A549 (cell line): ENCODE measurements at regions not wholly inside any gene's neighbourhood (a gene's known extent, or its start where the extent isn't known, plus 50 kb on each side); places are given as distances from the start of the nearest gene placed in this dataset.

Experiments
- ATAC-seq, 2 experiments: fragments of 200-7000 bp in 1 of 2; fragments of >200 bp in 1 of 2; cut with Nextera tagmentation in 1 of 2; cut with Tn5 transposase in 1 of 2; 3 replicates each; pipeline versions ENCODE4 v1.8.0 to v1.9.1; 2018 to 2020; ENCODE audit warnings: mild to moderate bottlenecking in 1 of 2, moderate library complexity in 1 of 2
- CTCF ChIA-PET: fragments of 300-600 bp; sonication (Branson Sonifier 250); formaldehyde crosslinking; extraction: SDS; loops from one replicate; lab custom pipeline; 2021; ENCODE audit warnings: antibody characterized with exemption, inconsistent platforms; lab: Yijun Ruan, JAX
- POLR2A ChIA-PET: fragments of 350-600 bp; formaldehyde crosslinking; extraction: SDS; loops from one replicate; lab custom pipeline; 2021; ENCODE audit warnings: antibody characterized with exemption, inconsistent platforms; lab: Yijun Ruan, JAX
- DNase-seq, 2 experiments: peaks; one replicate each; pipeline versions ENCODE4 v3.0.0 to v3.0.0-alpha.2; 2011 to 2016; ENCODE audit warnings: low read depth in 1 of 2, low spot score in 1 of 2
- FAIRE-seq: peaks from 2 replicates; lab custom pipeline; 2011; peaks lifted over from hg19 to GRCh38; lab: Jason Lieb, UNC
- H3K27ac ChIP-seq, 2 experiments: fragments of >200 bp; sonication (Bioruptor Twin); formaldehyde crosslinking; 3 replicates each; pipeline ENCODE4 v1.5.1; 2016 to 2017
- H3K4me1 ChIP-seq: fragments of >200 bp; sonication (Bioruptor Twin); formaldehyde crosslinking; 3 replicates; pipeline ENCODE4 v1.6.1; 2016
- H3K4me2 ChIP-seq: fragments of >200 bp; sonication (Bioruptor Twin); formaldehyde crosslinking; 3 replicates; pipeline ENCODE4 v1.6.1; 2016
- H3K4me3 ChIP-seq: fragments of >200 bp; sonication (Bioruptor Twin); formaldehyde crosslinking; 3 replicates; pipeline ENCODE4 v1.5.1; 2016
- H3K9me3 ChIP-seq: fragments of >200 bp; sonication (Bioruptor Twin); formaldehyde crosslinking; 3 replicates; pipeline ENCODE4 v1.6.1; 2016
- ATOH8 ChIP-seq: fragments of 250-450 bp; sonication (Bioruptor Pico); IDR thresholded peaks from 2 replicates; pipeline ENCODE4 v1.5.0; 2020; ENCODE audit warnings: low read depth, mild to moderate bottlenecking, moderate library complexity
- CTCF ChIP-seq: fragments of >200 bp; sonication (Bioruptor Twin); formaldehyde crosslinking; IDR thresholded peaks from 3 replicates; pipeline ENCODE4 v1.5.1; 2016
- EP300 ChIP-seq, 2 experiments: fragments of >200 bp; sonication (Bioruptor Twin); formaldehyde crosslinking; IDR thresholded peaks; 2 replicates in 1 of 2; 3 replicates in 1 of 2; pipeline ENCODE4 v1.6.1; 2016 to 2017
- ESRRA ChIP-seq: fragments of 150-350 bp; IDR thresholded peaks from 2 replicates; pipeline ENCODE4 v1.6.1; 2014; ENCODE audit warnings: mild to moderate bottlenecking, low read length, borderline replicate concordance
- FOSB ChIP-seq: fragments of 250-450 bp; sonication (Bioruptor Pico); IDR thresholded peaks from 2 replicates; pipeline ENCODE4 v1.5.0; 2020; ENCODE audit warnings: mild to moderate bottlenecking, moderate library complexity
- FOSL2 ChIP-seq, 2 experiments: fragments of 450-650 bp in 1 of 2; fragments of >200 bp in 1 of 2; sonication (Bioruptor Twin) in 1 of 2; formaldehyde crosslinking; IDR thresholded peaks; 2 replicates each; pipeline versions ENCODE4 v1.5.0 to v1.6.1; 2016 to 2020; ENCODE audit warnings: mild to moderate bottlenecking in 1 of 2, moderate library complexity in 1 of 2
- GATA3 ChIP-seq: IDR thresholded peaks from 2 replicates; pipeline ENCODE4 v1.6.1; 2012; ENCODE audit warnings: borderline replicate concordance
- HES2 ChIP-seq: fragments of >200 bp; sonication (Bioruptor Twin); formaldehyde crosslinking; IDR thresholded peaks from 2 replicates; pipeline ENCODE4 v1.6.1; 2016
- HEYL ChIP-seq: fragments of 250-450 bp; sonication (Bioruptor Pico); IDR thresholded peaks from 2 replicates; pipeline ENCODE4 v1.8.0; 2021; ENCODE audit warnings: mild to moderate bottlenecking, moderate library complexity
- HOXA7 ChIP-seq: fragments of 250-450 bp; sonication (Bioruptor Pico); IDR thresholded peaks from 2 replicates; pipeline ENCODE4 v1.5.0; 2020; ENCODE audit warnings: mild to moderate bottlenecking, moderate library complexity
- HOXB5 ChIP-seq: fragments of 250-450 bp; sonication (Bioruptor Pico); IDR thresholded peaks from 2 replicates; pipeline ENCODE4 v1.5.0; 2020; ENCODE audit warnings: mild to moderate bottlenecking, moderate library complexity
- JUNB ChIP-seq: fragments of >200 bp; sonication (Bioruptor Twin); formaldehyde crosslinking; IDR thresholded peaks from 2 replicates; pipeline ENCODE4 v1.6.1; 2016
- KDM1A ChIP-seq: fragments of 200-600 bp; sonication (generic); IDR thresholded peaks from 2 replicates; pipeline ENCODE4 v1.6.1; 2016; ENCODE audit warnings: low read depth, mild to moderate bottlenecking
- KDM5A ChIP-seq: fragments of 200-600 bp; sonication (generic); IDR thresholded peaks from 2 replicates; pipeline ENCODE4 v1.6.1; 2016; ENCODE audit warnings: antibody characterized with exemption, mild to moderate bottlenecking
- MYC ChIP-seq: IDR thresholded peaks from 2 replicates; pipeline ENCODE4 v1.6.1; 2012; ENCODE audit warnings: mild to moderate bottlenecking, inconsistent platforms, low read length, improper control_type of control experiment, borderline replicate concordance
- NFE2L2 ChIP-seq: fragments of 150-350 bp; conservative IDR thresholded peaks from 2 replicates; pipeline ENCODE4 v1.6.1; 2014; ENCODE audit warnings: low read length
- NPAS2 ChIP-seq: fragments of 250-450 bp; sonication (Bioruptor Pico); IDR thresholded peaks from 2 replicates; pipeline ENCODE4 v1.8.0; 2022; ENCODE audit warnings: mild to moderate bottlenecking, moderate library complexity, borderline replicate concordance
- NR3C1 ChIP-seq: fragments of >200 bp; sonication (Bioruptor Twin); formaldehyde crosslinking; IDR thresholded peaks from 3 replicates; pipeline ENCODE4 v1.6.1; 2017
- PHF8 ChIP-seq: fragments of 200-600 bp; sonication (generic); IDR thresholded peaks from 2 replicates; pipeline ENCODE4 v1.6.1; 2016; ENCODE audit warnings: low read depth, mild to moderate bottlenecking, antibody characterized with exemption, moderate library complexity, borderline replicate concordance
- POLR2A ChIP-seq: IDR thresholded peaks from 2 replicates; pipeline ENCODE4 v1.6.1; 2012; ENCODE audit warnings: mild to moderate bottlenecking, low read length
- RAD21 ChIP-seq, 2 experiments: fragments of >200 bp in 1 of 2; sonication (Bioruptor Twin) in 1 of 2; formaldehyde crosslinking in 1 of 2; IDR thresholded peaks in 1 of 2; conservative IDR thresholded peaks in 1 of 2; 2 replicates in 1 of 2; 3 replicates in 1 of 2; pipeline ENCODE4 v1.6.1; 2012 to 2018; ENCODE audit warnings: inconsistent platforms in 1 of 2
- RARB ChIP-seq: fragments of 250-450 bp; sonication (Bioruptor Pico); IDR thresholded peaks from 2 replicates; pipeline ENCODE4 v1.8.0; 2021; ENCODE audit warnings: mild to moderate bottlenecking, moderate library complexity
- RNF2 ChIP-seq: fragments of 200-600 bp; sonication (generic); IDR thresholded peaks from 2 replicates; pipeline ENCODE4 v1.6.1; 2016; ENCODE audit warnings: low read depth, mild to moderate bottlenecking, antibody characterized with exemption, moderate library complexity, borderline replicate concordance
- SMC3 ChIP-seq: fragments of >200 bp; sonication (Bioruptor Twin); formaldehyde crosslinking; IDR thresholded peaks from 3 replicates; pipeline ENCODE4 v1.6.1; 2018; ENCODE audit warnings: inconsistent platforms
- SREBF2 ChIP-seq: fragments of 450-650 bp; IDR thresholded peaks from 2 replicates; pipeline ENCODE4 v1.6.1; 2014; ENCODE audit warnings: mild to moderate bottlenecking, moderate library complexity
- TP53 ChIP-seq: fragments of 250-450 bp; sonication (Bioruptor Pico); IDR thresholded peaks from 2 replicates; pipeline ENCODE4 v1.5.0; 2021; ENCODE audit warnings: mild to moderate bottlenecking, moderate library complexity
- ZC3H11A ChIP-seq: fragments of 450-650 bp; IDR thresholded peaks from 2 replicates; pipeline ENCODE4 v1.6.1; 2014; ENCODE audit warnings: antibody characterized with exemption, mild to moderate bottlenecking
- ZFP36 ChIP-seq: fragments of 450-650 bp; IDR thresholded peaks from 2 replicates; pipeline ENCODE4 v1.6.1; 2014; ENCODE audit warnings: borderline replicate concordance; ENCODE audit not compliant: partially characterized antibody
- ZSCAN20 ChIP-seq: fragments of 250-450 bp; sonication (Bioruptor Pico); IDR thresholded peaks from 2 replicates; pipeline ENCODE4 v1.8.0; 2022; ENCODE audit warnings: mild to moderate bottlenecking, moderate library complexity
- WGBS: methylation state at CpG from one replicate; pipeline ENCODE4 v1.1.6; 2017; ENCODE audit errors: missing lambda C conversion rate; 5-methylcytosine and 5-hydroxymethylcytosine counted together
- TF ChIP-seq, protein P1 (sequence below): fragments of 150-350 bp; IDR thresholded peaks from 2 replicates; pipeline ENCODE4 v1.6.1; 2014; ENCODE audit warnings: low read depth, mild to moderate bottlenecking, low read length

- TF ChIP-seq KDM5A (no peak), RARB (CRISPR knock-in tag) (no peak), ZFP36 (no peak), TP53 (CRISPR knock-in tag) (no peak), ZC3H11A (no peak), SREBF2 (no peak), NR3C1 (no peak), JUNB (no peak), POLR2A (no peak), HEYL (no peak), MYC (no peak), ESRRA (no peak), PHF8 (no peak), RNF2 (no peak)
- no peak for FAIRE-seq
- Histone ChIP-seq H3K4me2 (no peak overlapping the region), H3K27ac (no peak overlapping the region), H3K4me1 (no peaks in the 10 kb centered on the region), H3K4me3 (no peak overlapping the region), H3K9me3 (no peaks in the 10 kb centered on the region)
- ChIA-PET CTCF (interaction anchor here (0.7 kb wide), 1 partner anchor 529 kb away, joined by 3 read pairs; no protein-coding TSS in a partner anchor), POLR2A (no interaction called here)
- ATAC-seq = no peak
- no peak for DNase-seq
- WGBS = 2% methylated on average over 4 of the region's 4 CpGs
These were observed 119.0 kb upstream of the SATB1 start for GRCh38 chr3:18544146-18544545.

- ChIA-PET CTCF (no interaction called here), POLR2A (no interaction called here)
- FAIRE-seq (no peak), ATAC-seq (no peak), DNase-seq (no peak)
- 3% methylated on average over 7 of the region's 7 CpGs for WGBS
- Histone ChIP-seq H3K9me3 (no peaks in the 10 kb centered on the region), H3K4me3 (no peak overlapping the region), H3K4me1 (no peaks in the 10 kb centered on the region), H3K4me2 (no peak overlapping the region), H3K27ac (no peak overlapping the region)
- TF ChIP-seq ZSCAN20 (CRISPR knock-in tag) (no peak), RNF2 (no peak), RAD21 (conservative IDR thresholded peaks at IDR 0.05 in 1 of 2, IDR thresholded peaks at IDR 0.05 in 1 of 2) (no peak), PHF8 (no peak), ATOH8 (CRISPR knock-in tag) (no peak), HOXB5 (CRISPR knock-in tag) (no peak), HES2 (no peak), NFE2L2 (no peak), CTCF (no peak), HOXA7 (CRISPR knock-in tag) (no peak), FOSL2 (IDR thresholded peaks at IDR 0.05) (no peak), FOSL2 (CRISPR knock-in tag; IDR thresholded peaks at IDR 0.05) (no peak), EP300 (IDR thresholded peaks at IDR 0.05) (no peak), KDM1A (no peak), FOSB (CRISPR knock-in tag) (no peak), SMC3 (no peak), TP53 (CRISPR knock-in tag) (no peak), NPAS2 (CRISPR knock-in tag) (no peak), GATA3 (no peak)
- TF ChIP-seq, protein P1, sequence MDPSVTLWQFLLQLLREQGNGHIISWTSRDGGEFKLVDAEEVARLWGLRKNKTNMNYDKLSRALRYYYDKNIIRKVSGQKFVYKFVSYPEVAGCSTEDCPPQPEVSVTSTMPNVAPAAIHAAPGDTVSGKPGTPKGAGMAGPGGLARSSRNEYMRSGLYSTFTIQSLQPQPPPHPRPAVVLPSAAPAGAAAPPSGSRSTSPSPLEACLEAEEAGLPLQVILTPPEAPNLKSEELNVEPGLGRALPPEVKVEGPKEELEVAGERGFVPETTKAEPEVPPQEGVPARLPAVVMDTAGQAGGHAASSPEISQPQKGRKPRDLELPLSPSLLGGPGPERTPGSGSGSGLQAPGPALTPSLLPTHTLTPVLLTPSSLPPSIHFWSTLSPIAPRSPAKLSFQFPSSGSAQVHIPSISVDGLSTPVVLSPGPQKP = no peak
These were observed 113.5 kb upstream of the SATB1 start for GRCh38 chr3:18538463-18539230.
